ENCODE measurements at regions not wholly inside any gene's neighbourhood (a gene's known extent, or its start where the extent isn't known, plus 50 kb on each side); places are given as distances from the start of the nearest gene placed in this dataset.

DNA sequence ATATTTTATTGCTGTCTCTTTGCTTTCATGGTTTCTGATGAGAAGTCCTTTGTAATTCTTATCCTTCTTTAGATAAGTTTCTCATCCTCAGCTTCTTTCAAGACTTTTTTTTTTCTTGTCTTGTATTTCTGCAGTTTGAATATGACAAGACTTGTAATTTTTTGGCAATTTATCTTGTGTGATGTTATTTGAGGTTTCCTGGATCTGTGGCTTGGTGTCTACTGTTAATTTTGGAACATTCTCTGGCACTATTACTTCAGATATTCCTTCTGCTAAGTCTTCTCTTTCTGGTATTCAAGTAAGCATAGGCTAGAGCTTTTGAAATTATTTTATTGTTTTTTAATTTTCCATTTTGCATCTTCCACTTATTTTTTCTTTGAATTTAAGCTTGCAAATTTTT is 1083.2 kb downstream of the CNTNAP5 start:
- H2AFZ ChIP-seq (ENCODE audit: insufficient read depth, low read depth, low read length, poor library complexity, severe bottlenecking), result no peak overlapping the region
- no peak for ATAC-seq (ENCODE audit: low read depth)
- no peaks in the 10 kb centered on the region for H3K36me3 ChIP-seq (replicated peaks in 1 of 2; ENCODE audit: control extremely low read depth in 1 of 2, control insufficient read depth in 1 of 2, extremely low read depth in 1 of 2, insufficient read depth in 2 of 2, low read length in 1 of 2)
- H3K27me3 ChIP-seq (replicated peaks in 1 of 4; ENCODE audit: control extremely low read depth in 1 of 4, control insufficient read depth in 3 of 4, insufficient read depth in 4 of 4, low read length in 3 of 4), result no peaks in the 10 kb centered on the region
- no peaks in the 10 kb centered on the region for H4K20me1 ChIP-seq (ENCODE audit: control insufficient read depth, insufficient read depth, low read length, poor library complexity, severe bottlenecking)
- Mint-ChIP-seq H3K4me1 (no peaks in the 10 kb centered on the region), H3K27ac (no peak overlapping the region), H3K27me3 (no peaks in the 10 kb centered on the region), H3K9me3 (ENCODE audit: insufficient read depth) (no peaks in the 10 kb centered on the region), H3K4me3 (no peak overlapping the region)
- no peak overlapping the region for H3K27ac ChIP-seq (ENCODE audit: low read length in 2 of 2)
- no peaks in the 10 kb centered on the region for H3K79me2 ChIP-seq (ENCODE audit: control insufficient read depth, insufficient read depth, low read length)
- H3K9me3 ChIP-seq (ENCODE audit: control extremely low read depth in 1 of 3, control insufficient read depth in 2 of 3, insufficient read depth in 1 of 3, low read length in 2 of 3), result no peaks in the 10 kb centered on the region
- intact Hi-C loops (cut with micrococcal nuclease), result no loop called here
- ChIA-PET CTCF (no interaction called here), POLR2A (no interaction called here)
- TF ChIP-seq, protein P1, sequence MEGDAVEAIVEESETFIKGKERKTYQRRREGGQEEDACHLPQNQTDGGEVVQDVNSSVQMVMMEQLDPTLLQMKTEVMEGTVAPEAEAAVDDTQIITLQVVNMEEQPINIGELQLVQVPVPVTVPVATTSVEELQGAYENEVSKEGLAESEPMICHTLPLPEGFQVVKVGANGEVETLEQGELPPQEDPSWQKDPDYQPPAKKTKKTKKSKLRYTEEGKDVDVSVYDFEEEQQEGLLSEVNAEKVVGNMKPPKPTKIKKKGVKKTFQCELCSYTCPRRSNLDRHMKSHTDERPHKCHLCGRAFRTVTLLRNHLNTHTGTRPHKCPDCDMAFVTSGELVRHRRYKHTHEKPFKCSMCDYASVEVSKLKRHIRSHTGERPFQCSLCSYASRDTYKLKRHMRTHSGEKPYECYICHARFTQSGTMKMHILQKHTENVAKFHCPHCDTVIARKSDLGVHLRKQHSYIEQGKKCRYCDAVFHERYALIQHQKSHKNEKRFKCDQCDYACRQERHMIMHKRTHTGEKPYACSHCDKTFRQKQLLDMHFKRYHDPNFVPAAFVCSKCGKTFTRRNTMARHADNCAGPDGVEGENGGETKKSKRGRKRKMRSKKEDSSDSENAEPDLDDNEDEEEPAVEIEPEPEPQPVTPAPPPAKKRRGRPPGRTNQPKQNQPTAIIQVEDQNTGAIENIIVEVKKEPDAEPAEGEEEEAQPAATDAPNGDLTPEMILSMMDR (IDR thresholded peaks at IDR 0.05), result no peak
- no peak for TF ChIP-seq EZH2 (IDR thresholded peaks at IDR 0.05; ENCODE audit: borderline replicate concordance, insufficient read depth, low read depth, low read length, poor library complexity, severe bottlenecking)
- no peak overlapping the region for H3K4me3 ChIP-seq (ENCODE audit: control extremely low read depth in 1 of 5, extremely low read depth in 1 of 5, insufficient read depth in 1 of 5, low read depth in 2 of 5, low read length in 4 of 5)
- H3K9ac ChIP-seq (ENCODE audit: low read length), result no peak overlapping the region
- DNase-seq, result no peak
- H3K4me1 ChIP-seq (ENCODE audit: control insufficient read depth in 2 of 2, insufficient read depth in 2 of 2, low read length in 2 of 2), result no peaks in the 10 kb centered on the region
- H3K4me2 ChIP-seq (replicated peaks; ENCODE audit: low read depth, low read length, poor library complexity, severe bottlenecking), result no peak overlapping the region

DNA sequence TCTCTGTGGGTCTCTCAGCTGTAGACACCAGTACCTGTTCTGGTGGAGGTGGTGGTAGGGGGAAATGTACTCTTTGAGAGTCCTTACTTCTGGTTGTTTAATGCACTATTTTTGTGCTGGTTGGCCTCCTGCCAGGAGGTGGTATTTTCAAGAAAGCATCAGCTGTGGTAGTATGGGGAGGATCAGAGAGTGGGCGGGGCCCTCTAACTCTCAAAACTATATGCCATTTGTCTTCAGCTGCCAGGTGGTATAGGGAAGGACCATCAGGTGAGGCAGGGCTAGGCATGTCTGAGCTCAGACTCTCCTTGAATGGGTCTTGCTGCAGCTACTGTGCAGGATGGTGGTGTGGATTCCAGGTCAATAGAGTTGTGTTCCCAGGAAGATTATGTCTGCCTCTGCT is 1100.8 kb downstream of the CNTNAP5 start:
- WGBS (ENCODE audit: insufficient coverage), result 100% methylated on average over 1 of the region's 1 CpG
- H3K4me3 Mint-ChIP-seq, result no peak overlapping the region
- H3K9ac ChIP-seq (ENCODE audit: low read length), result no peak overlapping the region
- H2AFZ ChIP-seq (ENCODE audit: insufficient read depth, low read depth, low read length, poor library complexity, severe bottlenecking), result no peak overlapping the region
- DNase-seq, result no peak
- peaks cover 0 to 11% (median 0%) of the 10 kb centered on the region in 3 donors for H3K9me3 ChIP-seq (ENCODE audit: control extremely low read depth in 1 of 3, control insufficient read depth in 2 of 3, insufficient read depth in 1 of 3, low read length in 2 of 3)
- no peak overlapping the region for H3K4me2 ChIP-seq (replicated peaks; ENCODE audit: low read depth, low read length, poor library complexity, severe bottlenecking)
- H3K4me1 Mint-ChIP-seq, result no peaks in the 10 kb centered on the region
- no peaks in the 10 kb centered on the region for H3K27me3 Mint-ChIP-seq
- TF ChIP-seq, protein P1 (IDR thresholded peaks at IDR 0.05), result no peak
- no peak for TF ChIP-seq EZH2 (IDR thresholded peaks at IDR 0.05; ENCODE audit: borderline replicate concordance, insufficient read depth, low read depth, low read length, poor library complexity, severe bottlenecking)
- no peak for ATAC-seq (ENCODE audit: low read depth)
- no peak overlapping the region for H3K27ac ChIP-seq (ENCODE audit: low read length in 2 of 2)
- peaks cover 11% of the 10 kb centered on the region for H3K9me3 Mint-ChIP-seq (ENCODE audit: insufficient read depth)
- H3K36me3 ChIP-seq (replicated peaks in 1 of 2; ENCODE audit: control extremely low read depth in 1 of 2, control insufficient read depth in 1 of 2, extremely low read depth in 1 of 2, insufficient read depth in 2 of 2, low read length in 1 of 2), result no peaks in the 10 kb centered on the region
- H3K79me2 ChIP-seq (ENCODE audit: control insufficient read depth, insufficient read depth, low read length), result no peaks in the 10 kb centered on the region
- ChIA-PET POLR2A (no interaction called here), CTCF (no interaction called here)
- intact Hi-C loops (cut with micrococcal nuclease), result no loop called here
- H3K27me3 ChIP-seq (replicated peaks in 1 of 4; ENCODE audit: control extremely low read depth in 1 of 4, control insufficient read depth in 3 of 4, insufficient read depth in 4 of 4, low read length in 3 of 4), result no peaks in the 10 kb centered on the region
- no peaks in the 10 kb centered on the region for H4K20me1 ChIP-seq (ENCODE audit: control insufficient read depth, insufficient read depth, low read length, poor library complexity, severe bottlenecking)
- no peak overlapping the region for H3K4me3 ChIP-seq (ENCODE audit: control extremely low read depth in 1 of 5, extremely low read depth in 1 of 5, insufficient read depth in 1 of 5, low read depth in 2 of 5, low read length in 4 of 5)
- H3K27ac Mint-ChIP-seq, result no peak overlapping the region
- no peaks in the 10 kb centered on the region for H3K4me1 ChIP-seq (ENCODE audit: control insufficient read depth in 2 of 2, insufficient read depth in 2 of 2, low read length in 2 of 2)
